Adrenal gland (tissue), 9 donors: ENCODE measurements at regions not wholly inside any gene's neighbourhood (a gene's known extent, or its start where the extent isn't known, plus 50 kb on each side); places are given as distances from the start of the nearest gene placed in this dataset.
A peak's percentile ranks its signal among the peaks of the same experiment; 100 is the strongest.

Experiments used
- DNase-seq, 7 donors: peaks; one replicate each; pipeline ENCODE4 v3.0.0-alpha.2; 2019 to 2020
- H3K27ac ChIP-seq, 5 donors: fragments of 200-600 bp; sonication (generic) in 4 of 5; 1 replicate in 3 of 5; 2 replicates in 2 of 5; pipeline versions ENCODE4 v1.5.1 to v1.8.0; 2016 to 2020; ENCODE audit warnings: mild to moderate bottlenecking in 1 of 5
- H3K27me3 ChIP-seq: fragments of 200-600 bp; 2 replicates; pipeline ENCODE4 v1.8.0; 2021
- H3K36me3 ChIP-seq, 2 donors: fragments of 200-600 bp; replicated peaks in 1 of 2; 1 replicate in 1 of 2; 2 replicates in 1 of 2; pipeline versions ENCODE4 v1.5.1 to v1.8.0; 2018 to 2022
- H3K4me1 ChIP-seq, 2 donors: fragments of 200-600 bp; replicated peaks in 1 of 2; 1 replicate in 1 of 2; 2 replicates in 1 of 2; pipeline versions ENCODE4 v1.5.1 to v1.8.0; 2018 to 2021
- H3K4me3 ChIP-seq, 4 donors: fragments of 200-600 bp; sonication (generic) in 3 of 4; one replicate each; pipeline ENCODE4 v1.5.1; 2016 to 2018
- H3K9me3 ChIP-seq, 3 donors: fragments of 200-600 bp; sonication (generic) in 1 of 3; replicated peaks in 1 of 3; 1 replicate in 2 of 3; 2 replicates in 1 of 3; pipeline versions ENCODE4 v1.5.1 to v1.8.0; 2016 to 2021
- CTCF ChIP-seq, 6 experiments: fragments of 450-650 bp in 4 of 6; fragments of 200-600 bp in 2 of 6; sonication (generic) in 1 of 6; IDR thresholded peaks; 1 replicate in 5 of 6; 2 replicates in 1 of 6; pipeline versions ENCODE4 v1.5.1 to v1.8.0; 2016 to 2021; ENCODE audit warnings: antibody characterized with exemption in 6 of 6, mild to moderate bottlenecking in 2 of 6, moderate library complexity in 1 of 6
- POLR2A ChIP-seq, 2 donors: fragments of 450-650 bp; IDR thresholded peaks; one replicate each; pipeline ENCODE4 v1.6.1; 2017; ENCODE audit warnings: antibody characterized with exemption in 2 of 2, mild to moderate bottlenecking in 2 of 2, moderate library complexity in 1 of 2
- WGBS, 4 donors: extraction: QIAGEN DNeasy Blood & Tissue Kit in 2 of 4; methylation state at CpG; one replicate each; pipeline versions ENCODE4 v1.1.5 to v1.1.7; 2013 to 2017; 5-methylcytosine and 5-hydroxymethylcytosine counted together
- intact Hi-C, 2 donors: fragments of 100-400 bp; cut with DNase I; formaldehyde crosslinking; loops; one replicate each; pipeline versions ENCODE4 v1.14.1 to v1.15.0; 2022 to 2023
- donor health status: healthy with polysubstance abuse.
- donor health status: Bipolar disorder and iron deficiency.
- donor health status: DM: yes; HTN: yes; CAD: no.
- donor health status: DM: no; HTN: no; CAD: no.
- donor health status: DM: no; HTN: no; CAD: no.

- 41 to 71% (median 62%) methylated on average over 2 of the region's 2 CpGs for whole genome bisulfite sequencing, 4 donors
- Histone ChIP-seq H3K27me3 (no peaks in the 10 kb centered on the region), H3K36me3 (no peaks in the 10 kb centered on the region), H3K27ac (no peak overlapping the region), H3K4me1 (no peaks in the 10 kb centered on the region), H3K4me3 (no peak overlapping the region), H3K9me3 (no peaks in the 10 kb centered on the region)
- no peak for DNase-seq
- TF ChIP-seq POLR2A (IDR thresholded peaks at IDR 0.05) (no peak), CTCF (IDR thresholded peaks at IDR 0.05) (no peak)
- intact Hi-C loops = no loop called here
Observed at GRCh38 chr3:132800958-132801357, 78.7 kb upstream of the NPHP3 start.

DNA sequence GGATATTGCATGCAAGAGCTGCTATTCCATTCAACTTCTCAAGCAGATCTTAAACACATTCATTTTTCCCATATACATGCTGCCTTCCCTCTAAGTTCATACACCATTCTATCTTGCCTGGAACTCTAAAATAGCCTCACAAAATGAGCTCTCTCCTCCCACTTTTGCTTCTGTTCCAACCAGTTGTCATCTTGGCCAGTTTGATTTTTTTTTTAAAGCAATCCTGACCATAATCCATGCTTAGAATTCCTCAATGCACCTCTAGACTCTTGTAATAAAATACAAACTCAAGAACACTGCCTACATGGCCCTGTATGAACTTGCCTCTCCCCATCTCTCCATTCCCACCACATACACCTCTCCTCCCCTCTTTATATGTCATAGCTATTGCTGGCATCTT, 68.6 kb upstream of the NPHP3 start:
- H3K27ac ChIP-seq = no peak overlapping the region
- no peak for TF ChIP-seq CTCF (IDR thresholded peaks at IDR 0.05)
- no peak for TF ChIP-seq POLR2A (IDR thresholded peaks at IDR 0.05)
- H3K4me3 ChIP-seq = no peak overlapping the region
- H3K27me3 ChIP-seq = no peaks in the 10 kb centered on the region
- no peak for DNase-seq
- no peaks in the 10 kb centered on the region for H3K9me3 ChIP-seq
- intact Hi-C loops = no loop called here
- no peaks in the 10 kb centered on the region for H3K4me1 ChIP-seq
- no peaks in the 10 kb centered on the region for H3K36me3 ChIP-seq

GRCh38 chr3:132789959-132790358, 67.8 kb upstream of the NPHP3 start:
- Histone ChIP-seq H3K9me3 (no peaks in the 10 kb centered on the region), H3K27ac (no peak overlapping the region), H3K4me1 (no peaks in the 10 kb centered on the region), H3K36me3 (no peaks in the 10 kb centered on the region), H3K27me3 (no peaks in the 10 kb centered on the region), H3K4me3 (no peak overlapping the region)
- no peak for DNase-seq
- WGBS, 4 donors = 78 to 88% (median 80%) methylated on average over 5 to 6 of the region's 6 CpGs
- TF ChIP-seq CTCF (IDR thresholded peaks at IDR 0.05) = no peak
- no peak for TF ChIP-seq POLR2A (IDR thresholded peaks at IDR 0.05)
- intact Hi-C loops = no loop called here

DNA sequence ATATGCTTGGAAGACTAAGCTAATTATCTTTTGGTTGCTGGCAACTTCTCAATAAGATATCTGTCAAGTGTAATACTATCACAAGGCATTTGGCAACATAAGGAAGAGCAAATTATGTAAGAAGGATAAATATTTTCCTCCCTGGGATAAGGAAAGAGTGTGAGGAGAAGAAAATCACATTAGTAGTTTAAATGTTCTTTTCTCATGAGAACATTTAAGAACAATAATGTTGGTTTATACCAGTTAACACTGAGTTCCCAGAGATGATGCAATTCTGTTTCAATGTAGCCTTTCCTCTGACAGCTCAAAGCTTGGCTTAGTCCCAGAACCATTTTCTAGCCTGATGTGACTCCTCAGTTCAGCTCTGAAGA, 66.1 kb upstream of the NPHP3 start:
- intact Hi-C loops = no loop called here
- no peaks in the 10 kb centered on the region for H3K27me3 ChIP-seq
- H3K4me1 ChIP-seq = no peaks in the 10 kb centered on the region
- TF ChIP-seq CTCF (IDR thresholded peaks at IDR 0.05) = no peak
- TF ChIP-seq POLR2A (IDR thresholded peaks at IDR 0.05) = no peak
- peak; percentile 20 to 63 (median 42) for DNase-seq
- no peaks in the 10 kb centered on the region for H3K9me3 ChIP-seq
- no peaks in the 10 kb centered on the region for H3K36me3 ChIP-seq
- no peak overlapping the region for H3K27ac ChIP-seq
- H3K4me3 ChIP-seq = no peak overlapping the region
